Right ventricle myocardium superior (tissue), 1 donor: ENCODE measurements at regions not wholly inside any gene's neighbourhood (a gene's known extent, or its start where the extent isn't known, plus 50 kb on each side); places are given as distances from the start of the nearest gene placed in this dataset.
"Not testable (repeated sequence)": the region's sequence is repeated elsewhere in the genome, so short reads cannot be mapped to it uniquely, and the experiment has no call there.

Source experiments
- ATAC-seq: fragments of 200-7000 bp; cut with Tn5 transposase; one replicate; pipeline ENCODE4 v1.9.1; 2020; ENCODE audit warnings: mild to moderate bottlenecking; ENCODE audit not compliant: poor library complexity
- DNase-seq: peaks from one replicate; pipeline ENCODE4 v3.0.0-alpha.2; 2020
- intact Hi-C: fragments of 100-400 bp; cut with DNase I; formaldehyde crosslinking; loops from one replicate; pipeline ENCODE4 v1.11.2; 2022
- donor health status: DM: no; HTN: yes; CAD: no; lungs with severe emphysema.

- intact Hi-C loops, result no loop called here
- ATAC-seq, result no peak
- DNase-seq, result no peak
These were observed 474.3 kb upstream of the TOM1L1 start for GRCh38 chr17:54426296-54426886.

- no peak for DNase-seq
- ATAC-seq, result no peak
- intact Hi-C loops, result no loop called here
These were observed 464.7 kb upstream of the TOM1L1 start for GRCh38 chr17:54435966-54436365.

- DNase-seq, result no peak
- ATAC-seq, result no peak
- intact Hi-C loops, result no loop called here
These were observed 460.8 kb upstream of the TOM1L1 start for GRCh38 chr17:54439816-54440215.

- DNase-seq, result no peak
- ATAC-seq, result no peak
- intact Hi-C loops, result no loop called here
These were observed 449.6 kb upstream of the TOM1L1 start for GRCh38 chr17:54451051-54451450.

- DNase-seq (no peak), ATAC-seq (no peak)
- intact Hi-C loops, result no loop called here
These were observed 447.8 kb upstream of the TOM1L1 start for GRCh38 chr17:54452666-54453348.

GRCh38 chr17:54455251-54455868 lies 445.3 kb upstream of the TOM1L1 start:
- ATAC-seq (no peak), DNase-seq (no peak)
- intact Hi-C loops, result no loop called here

- intact Hi-C loops, DNase-seq, ATAC-seq: not testable (repeated sequence)
These were observed 435.2 kb upstream of the TOM1L1 start for GRCh38 chr17:54465443-54465842.

GRCh38 chr17:54466875-54467274 lies 433.8 kb upstream of the TOM1L1 start:
- intact Hi-C loops, result no loop called here
- ATAC-seq, result no peak
- DNase-seq, result no peak

GRCh38 chr17:54482843-54483242 lies 417.8 kb upstream of the TOM1L1 start:
- DNase-seq, result no peak
- ATAC-seq, result no peak
- intact Hi-C loops, result no loop called here

GRCh38 chr17:54493691-54494090 lies 407.0 kb upstream of the TOM1L1 start:
- ATAC-seq (no peak), DNase-seq (no peak)
- intact Hi-C loops, result no loop called here

- ATAC-seq, result no peak
- intact Hi-C loops, result no loop called here
- no peak for DNase-seq
These were observed 405.6 kb upstream of the TOM1L1 start for GRCh38 chr17:54494721-54495715.

GRCh38 chr17:54505404-54505803 lies 395.2 kb upstream of the TOM1L1 start:
- intact Hi-C loops, result no loop called here
- no peak for ATAC-seq

GRCh38 chr17:54518706-54519105 lies 381.9 kb upstream of the TOM1L1 start:
- DNase-seq, result no peak
- no peak for ATAC-seq
- intact Hi-C loops, result no loop called here

More at GRCh38 chr17:54505404-54505803, 395.2 kb upstream of the TOM1L1 start:
- DNase-seq, result no peak

- intact Hi-C loops, result no loop called here
- no peak for ATAC-seq
- no peak for DNase-seq
These were observed 379.5 kb upstream of the TOM1L1 start for GRCh38 chr17:54521137-54521536.

GRCh38 chr17:54524501-54524900 lies 376.2 kb upstream of the TOM1L1 start:
- DNase-seq, result no peak
- no peak for ATAC-seq
- intact Hi-C loops, result no loop called here

GRCh38 chr17:54527941-54528340 lies 372.7 kb upstream of the TOM1L1 start:
- intact Hi-C loops, result no loop called here
- DNase-seq, result no peak
- no peak for ATAC-seq

- intact Hi-C loops, result no loop called here
- no peak for DNase-seq
- ATAC-seq, result no peak
These were observed 370.3 kb upstream of the TOM1L1 start for GRCh38 chr17:54530398-54530797.

- DNase-seq, result no peak
- intact Hi-C loops, result no loop called here
- no peak for ATAC-seq
These were observed 364.3 kb upstream of the TOM1L1 start for GRCh38 chr17:54536306-54536705.

GRCh38 chr17:54537656-54538055 lies 363.0 kb upstream of the TOM1L1 start:
- DNase-seq, result no peak
- intact Hi-C loops, result no loop called here
- no peak for ATAC-seq
